ENCODE measurements at regions not wholly inside any gene's neighbourhood (a gene's known extent, or its start where the extent isn't known, plus 50 kb on each side); places are given as distances from the start of the nearest gene placed in this dataset.

DNA sequence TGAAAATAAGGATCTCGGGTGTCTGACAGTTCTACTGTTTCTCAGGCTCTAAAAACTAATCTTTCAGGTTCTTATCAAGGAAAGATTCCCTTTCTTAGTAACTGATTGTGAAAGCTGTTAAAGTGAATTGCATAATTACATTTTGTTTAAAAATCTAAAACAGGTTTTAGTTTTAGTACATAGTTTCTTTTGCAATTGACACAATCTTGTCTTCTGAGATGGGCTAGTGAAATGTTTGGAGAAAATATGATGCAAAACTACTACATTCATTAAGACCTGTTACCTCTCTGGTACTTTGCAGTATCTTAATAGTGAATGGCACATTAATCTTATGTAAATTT lies 298.4 kb downstream of the UTRN start:
- no peak for TF ChIP-seq ZNF274 (IDR thresholded peaks at IDR 0.05; ENCODE audit: low read depth, low read length)
- TF ChIP-seq YY1 (IDR thresholded peaks at IDR 0.05; ENCODE audit: insufficient read depth, insufficient read length), result no peak

All from NT2/D1 (cell line).